ENCODE measurements at regions not wholly inside any gene's neighbourhood (a gene's known extent, or its start where the extent isn't known, plus 50 kb on each side); places are given as distances from the start of the nearest gene placed in this dataset.

DNA sequence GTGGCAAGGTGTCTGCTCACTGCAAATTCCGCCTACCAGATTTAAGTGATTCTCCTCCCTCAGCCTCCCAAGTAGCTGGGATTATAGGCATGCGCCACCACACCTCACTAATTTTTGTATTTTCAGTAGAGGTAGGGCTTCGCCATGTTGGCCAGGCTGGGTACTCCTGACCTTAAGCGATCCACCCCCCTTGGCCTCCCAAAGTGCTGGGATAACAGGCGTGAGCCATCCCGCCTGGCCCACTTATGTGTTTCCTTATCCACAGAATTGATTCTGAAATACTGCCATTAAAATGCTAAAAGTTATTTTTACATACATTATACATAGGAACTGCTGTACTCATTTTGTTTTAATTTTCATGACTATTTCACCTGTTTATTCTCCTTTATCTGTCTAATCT, 529.7 kb upstream of the CDH7 start:
- TF ChIP-seq, protein P1, sequence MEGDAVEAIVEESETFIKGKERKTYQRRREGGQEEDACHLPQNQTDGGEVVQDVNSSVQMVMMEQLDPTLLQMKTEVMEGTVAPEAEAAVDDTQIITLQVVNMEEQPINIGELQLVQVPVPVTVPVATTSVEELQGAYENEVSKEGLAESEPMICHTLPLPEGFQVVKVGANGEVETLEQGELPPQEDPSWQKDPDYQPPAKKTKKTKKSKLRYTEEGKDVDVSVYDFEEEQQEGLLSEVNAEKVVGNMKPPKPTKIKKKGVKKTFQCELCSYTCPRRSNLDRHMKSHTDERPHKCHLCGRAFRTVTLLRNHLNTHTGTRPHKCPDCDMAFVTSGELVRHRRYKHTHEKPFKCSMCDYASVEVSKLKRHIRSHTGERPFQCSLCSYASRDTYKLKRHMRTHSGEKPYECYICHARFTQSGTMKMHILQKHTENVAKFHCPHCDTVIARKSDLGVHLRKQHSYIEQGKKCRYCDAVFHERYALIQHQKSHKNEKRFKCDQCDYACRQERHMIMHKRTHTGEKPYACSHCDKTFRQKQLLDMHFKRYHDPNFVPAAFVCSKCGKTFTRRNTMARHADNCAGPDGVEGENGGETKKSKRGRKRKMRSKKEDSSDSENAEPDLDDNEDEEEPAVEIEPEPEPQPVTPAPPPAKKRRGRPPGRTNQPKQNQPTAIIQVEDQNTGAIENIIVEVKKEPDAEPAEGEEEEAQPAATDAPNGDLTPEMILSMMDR (IDR thresholded peaks at IDR 0.05; ENCODE audit: low read depth, low read length), result no peak
- TF ChIP-seq, protein P2, sequence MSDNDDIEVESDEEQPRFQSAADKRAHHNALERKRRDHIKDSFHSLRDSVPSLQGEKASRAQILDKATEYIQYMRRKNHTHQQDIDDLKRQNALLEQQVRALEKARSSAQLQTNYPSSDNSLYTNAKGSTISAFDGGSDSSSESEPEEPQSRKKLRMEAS (IDR thresholded peaks at IDR 0.05; ENCODE audit: low read depth, low read length), result no peak
- TF ChIP-seq POLR2A (IDR thresholded peaks at IDR 0.05; ENCODE audit: extremely low read depth, insufficient read length), result no peak
